NB4 (cell line): ENCODE measurements at regions not wholly inside any gene's neighbourhood (a gene's known extent, or its start where the extent isn't known, plus 50 kb on each side); places are given as distances from the start of the nearest gene placed in this dataset.

Experiments
- POLR2A ChIP-seq: IDR thresholded peaks from 2 replicates; pipeline ENCODE4 v1.6.1; 2011; ENCODE audit warnings: mild to moderate bottlenecking; ENCODE audit not compliant: insufficient read length; ENCODE audit errors: extremely low read depth
- TF ChIP-seq, protein P1 (sequence below): IDR thresholded peaks from one replicate; pipeline ENCODE4 v1.5.1; 2012; ENCODE audit warnings: low read depth, low read length

GRCh38 chr6:164344801-164345291 is 930.3 kb downstream of the QKI start:
- TF ChIP-seq, protein P1, sequence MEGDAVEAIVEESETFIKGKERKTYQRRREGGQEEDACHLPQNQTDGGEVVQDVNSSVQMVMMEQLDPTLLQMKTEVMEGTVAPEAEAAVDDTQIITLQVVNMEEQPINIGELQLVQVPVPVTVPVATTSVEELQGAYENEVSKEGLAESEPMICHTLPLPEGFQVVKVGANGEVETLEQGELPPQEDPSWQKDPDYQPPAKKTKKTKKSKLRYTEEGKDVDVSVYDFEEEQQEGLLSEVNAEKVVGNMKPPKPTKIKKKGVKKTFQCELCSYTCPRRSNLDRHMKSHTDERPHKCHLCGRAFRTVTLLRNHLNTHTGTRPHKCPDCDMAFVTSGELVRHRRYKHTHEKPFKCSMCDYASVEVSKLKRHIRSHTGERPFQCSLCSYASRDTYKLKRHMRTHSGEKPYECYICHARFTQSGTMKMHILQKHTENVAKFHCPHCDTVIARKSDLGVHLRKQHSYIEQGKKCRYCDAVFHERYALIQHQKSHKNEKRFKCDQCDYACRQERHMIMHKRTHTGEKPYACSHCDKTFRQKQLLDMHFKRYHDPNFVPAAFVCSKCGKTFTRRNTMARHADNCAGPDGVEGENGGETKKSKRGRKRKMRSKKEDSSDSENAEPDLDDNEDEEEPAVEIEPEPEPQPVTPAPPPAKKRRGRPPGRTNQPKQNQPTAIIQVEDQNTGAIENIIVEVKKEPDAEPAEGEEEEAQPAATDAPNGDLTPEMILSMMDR = no peak
- no peak for TF ChIP-seq POLR2A
